NCI-H1092 treated with DMSO at 0.1 percent for 48 hours (cell line): ENCODE measurements at regions not wholly inside any gene's neighbourhood (a gene's known extent, or its start where the extent isn't known, plus 50 kb on each side); places are given as distances from the start of the nearest gene placed in this dataset.
"Not testable (repeated sequence)": the region's sequence is repeated elsewhere in the genome, so short reads cannot be mapped to it uniquely, and the experiment has no call there.

Experiments
- DNase-seq: peaks from one replicate; lab custom pipeline; 2025; lab: John Stamatoyannopoulos, UW

DNA sequence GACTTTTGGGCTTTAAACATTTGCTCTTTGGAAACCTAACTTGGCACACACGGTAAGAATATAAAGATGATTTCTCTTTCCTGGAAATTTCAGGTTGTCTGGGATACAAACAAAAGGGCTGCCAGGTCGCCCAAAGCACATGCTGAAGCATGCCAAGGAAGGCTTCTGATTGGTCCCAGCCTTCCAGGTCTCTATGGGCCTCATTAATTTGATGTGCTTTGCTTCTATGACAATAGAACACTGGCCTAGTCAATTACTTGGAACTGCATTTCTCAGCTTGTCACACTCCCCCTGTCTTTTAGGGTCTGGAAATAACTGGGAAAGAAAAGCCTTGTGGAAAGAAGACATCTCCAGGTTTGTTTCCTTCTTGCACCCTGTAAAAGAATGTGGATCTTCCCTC, 228.9 kb downstream of the ADCYAP1 start:
- no peak for DNase-seq

DNA sequence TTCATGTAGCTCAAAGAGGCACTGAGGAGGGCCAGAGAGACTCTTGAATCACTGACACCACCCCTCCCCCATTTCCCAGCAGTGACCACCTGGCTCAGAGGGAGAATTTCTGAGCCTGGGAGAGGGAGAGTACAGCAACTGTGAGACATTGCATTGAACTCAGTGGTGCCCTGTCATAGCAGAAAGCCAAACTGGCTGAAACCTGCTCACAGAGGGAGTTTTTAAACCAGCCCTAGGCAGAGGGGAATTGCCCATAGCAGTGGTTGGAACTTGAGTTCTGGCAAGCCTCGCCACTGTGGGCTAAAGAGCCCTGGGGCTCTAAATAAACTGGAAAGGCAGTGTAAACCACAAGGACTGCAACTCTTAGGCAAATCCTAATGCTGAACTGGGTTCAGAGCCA, 243.1 kb downstream of the ADCYAP1 start:
- DNase-seq, result no peak

GRCh38 chr18:1149709-1150108, 245.0 kb downstream of the ADCYAP1 start:
- DNase-seq, result no peak

DNA sequence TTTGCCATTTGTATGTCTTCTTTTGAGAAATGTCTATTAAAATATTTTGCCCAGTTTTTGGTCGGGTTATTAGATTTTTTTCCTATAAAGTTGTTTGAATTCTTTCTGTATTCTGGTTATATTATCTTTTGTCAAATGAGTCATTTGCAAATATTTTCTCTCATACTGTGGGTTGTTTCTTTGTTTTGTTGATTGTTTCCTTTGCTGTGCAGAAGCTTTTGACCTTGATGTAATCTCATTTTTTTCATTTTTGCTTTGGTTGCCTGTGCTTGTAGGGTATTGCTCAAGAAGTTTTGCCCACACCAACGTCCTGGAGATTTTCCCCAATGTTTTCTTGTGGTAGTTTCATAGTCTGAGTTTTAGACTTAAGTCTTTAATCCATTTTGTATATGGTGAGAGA, 245.7 kb downstream of the ADCYAP1 start:
- DNase-seq, result no peak

DNA sequence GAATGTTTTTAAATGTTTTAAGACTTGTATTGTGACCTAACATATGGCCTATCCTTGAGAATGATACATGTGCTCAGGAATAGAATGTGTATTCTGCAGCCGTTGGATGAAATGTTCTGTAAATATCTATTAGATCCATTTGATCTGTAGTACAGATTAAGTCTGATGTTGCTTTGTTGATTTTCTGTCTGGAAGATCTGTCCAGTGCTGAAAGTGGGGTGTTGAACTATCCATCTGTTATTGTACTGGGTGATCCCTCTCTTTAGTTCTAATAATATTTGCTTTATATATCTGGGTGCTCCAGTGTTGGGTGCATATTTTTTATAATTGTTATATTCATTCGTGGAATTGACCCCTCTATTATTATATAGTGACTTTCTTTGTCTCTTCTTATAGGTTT, 248.3 kb downstream of the ADCYAP1 start:
- DNase-seq, result not testable (repeated sequence)

- DNase-seq, result no peak
These were observed 268.9 kb downstream of the ADCYAP1 start for GRCh38 chr18:1173593-1173992.

- no peak for DNase-seq
These were observed 272.6 kb downstream of the ADCYAP1 start for GRCh38 chr18:1177232-1177631.

DNA sequence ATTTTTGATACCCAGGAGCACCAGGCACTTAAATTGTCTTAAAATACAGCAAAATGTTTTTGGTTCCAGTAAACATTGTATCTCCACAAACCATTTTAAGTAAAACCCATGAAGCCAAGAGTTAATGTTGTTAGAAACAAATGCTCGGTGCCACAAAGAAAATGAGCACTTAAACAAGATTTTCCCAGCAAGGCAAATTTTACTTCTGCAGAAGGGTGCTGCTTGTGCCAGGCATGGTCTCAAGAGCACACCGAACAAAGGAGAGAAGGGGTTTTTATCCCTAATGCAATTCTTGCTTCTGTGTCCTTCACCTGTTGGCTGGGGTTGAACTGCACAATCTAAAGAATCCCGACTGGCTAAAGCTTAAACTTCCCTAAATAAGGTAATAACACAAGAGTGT, 286.7 kb downstream of the ADCYAP1 start:
- DNase-seq, result no peak

GRCh38 chr18:1213126-1213525, 308.5 kb downstream of the ADCYAP1 start:
- no peak for DNase-seq

- no peak for DNase-seq
These were observed 318.2 kb downstream of the ADCYAP1 start for GRCh38 chr18:1222880-1223279.

- DNase-seq, result no peak
These were observed 322.4 kb downstream of the ADCYAP1 start for GRCh38 chr18:1227025-1227424.

- DNase-seq, result no peak
These were observed 325.0 kb downstream of the ADCYAP1 start for GRCh38 chr18:1229634-1230033.

DNA sequence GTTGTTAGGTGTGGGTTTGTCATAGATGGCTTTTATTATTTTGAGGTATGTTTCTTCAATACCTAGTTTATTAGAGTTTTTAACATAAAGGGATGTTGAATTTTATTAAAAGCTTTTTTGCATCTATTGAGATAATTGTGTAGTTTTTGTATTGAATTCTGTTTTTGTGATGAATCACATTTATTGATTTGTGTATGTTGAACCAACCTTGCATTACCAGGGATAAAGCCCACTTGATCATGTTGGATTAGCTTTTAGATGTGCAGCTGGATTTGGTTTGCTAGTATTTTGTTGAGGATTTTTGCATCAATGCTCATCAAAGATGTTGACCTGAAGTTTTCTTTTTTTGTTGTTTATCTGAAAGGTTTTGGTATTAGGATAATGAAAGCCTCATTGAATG, 328.2 kb downstream of the ADCYAP1 start:
- no peak for DNase-seq

DNA sequence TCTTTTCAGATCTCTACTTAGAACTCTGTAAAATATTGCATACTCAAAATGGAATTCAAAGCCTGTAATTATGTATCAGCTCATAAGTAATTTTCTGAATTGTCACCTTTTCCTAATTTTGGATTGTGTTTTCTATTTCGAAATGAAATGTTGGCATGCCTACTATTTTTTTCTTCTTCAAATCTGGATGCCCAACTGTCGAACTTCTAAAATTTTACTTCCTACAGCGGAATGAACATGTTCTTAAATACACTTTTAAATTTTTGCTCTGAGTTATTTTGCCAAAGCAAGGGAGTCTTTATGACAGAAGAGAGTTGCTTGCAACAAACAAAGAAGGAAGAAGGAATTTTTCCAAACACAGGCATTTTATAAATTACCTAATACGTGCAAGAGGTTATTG, 336.0 kb downstream of the ADCYAP1 start:
- no peak for DNase-seq

GRCh38 chr18:1244397-1245122, 339.9 kb downstream of the ADCYAP1 start:
- no peak for DNase-seq

DNA sequence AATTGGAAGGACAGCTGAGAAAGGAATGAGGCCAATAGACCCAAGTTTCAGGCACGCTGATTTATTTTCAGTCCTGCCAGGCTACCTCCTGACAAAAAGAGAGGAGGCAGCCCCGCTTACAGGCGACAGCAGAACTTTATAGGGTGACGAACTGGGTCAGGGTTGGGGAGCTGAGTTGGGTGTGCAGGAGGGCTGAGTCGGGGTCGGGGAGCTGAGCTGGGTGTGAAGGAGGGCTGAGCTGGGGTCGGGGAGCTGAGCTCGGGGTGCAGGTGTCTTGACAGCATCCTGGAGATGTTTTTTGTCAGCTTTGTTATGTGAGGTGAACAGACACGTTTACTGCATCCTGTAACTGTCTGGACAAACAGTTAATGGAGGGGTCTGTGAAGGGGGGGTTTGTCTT, 342.2 kb downstream of the ADCYAP1 start:
- DNase-seq, result no peak

- DNase-seq, result no peak
These were observed 347.9 kb downstream of the ADCYAP1 start for GRCh38 chr18:1252534-1252933.

DNA sequence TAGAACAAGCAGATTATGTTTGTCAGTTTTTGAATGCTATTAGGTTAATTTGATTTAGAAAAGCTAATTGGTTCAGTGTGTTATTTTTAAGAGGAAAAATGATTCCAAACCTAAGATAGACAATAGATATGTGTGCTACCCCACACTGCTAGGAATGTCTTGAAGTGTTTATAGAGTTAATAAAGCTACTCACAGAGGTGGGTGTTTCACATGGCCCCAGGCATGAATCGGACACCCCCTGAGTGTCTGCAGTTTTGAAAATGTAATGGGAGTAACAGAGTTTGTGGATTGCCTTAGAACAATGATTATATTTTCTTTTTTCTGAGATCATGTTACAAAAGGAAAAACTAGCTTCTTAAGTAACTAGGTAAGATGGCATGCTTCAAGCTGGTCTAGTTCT, 348.3 kb downstream of the ADCYAP1 start:
- DNase-seq, result no peak

DNA sequence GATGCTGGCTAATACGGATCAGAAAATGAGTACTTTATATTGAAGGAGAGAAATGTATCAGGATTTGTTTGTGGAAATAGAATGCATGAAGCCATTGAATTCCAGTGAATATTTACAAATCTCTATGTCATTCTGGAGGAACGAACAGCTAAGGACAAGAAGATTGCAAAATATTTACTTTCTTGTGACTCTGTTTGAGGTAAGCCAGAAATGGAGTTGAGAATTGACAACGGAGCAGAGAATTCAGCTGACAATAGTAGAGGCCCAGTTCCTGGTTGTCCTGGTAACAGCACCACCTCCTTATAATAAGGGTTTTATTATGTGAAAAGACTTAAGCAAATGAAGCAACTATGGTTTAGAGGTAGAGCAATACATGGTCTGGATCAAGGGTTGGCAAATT, 349.2 kb downstream of the ADCYAP1 start:
- no peak for DNase-seq

- DNase-seq, result no peak
These were observed 356.4 kb downstream of the ADCYAP1 start for GRCh38 chr18:1261054-1261453.

DNA sequence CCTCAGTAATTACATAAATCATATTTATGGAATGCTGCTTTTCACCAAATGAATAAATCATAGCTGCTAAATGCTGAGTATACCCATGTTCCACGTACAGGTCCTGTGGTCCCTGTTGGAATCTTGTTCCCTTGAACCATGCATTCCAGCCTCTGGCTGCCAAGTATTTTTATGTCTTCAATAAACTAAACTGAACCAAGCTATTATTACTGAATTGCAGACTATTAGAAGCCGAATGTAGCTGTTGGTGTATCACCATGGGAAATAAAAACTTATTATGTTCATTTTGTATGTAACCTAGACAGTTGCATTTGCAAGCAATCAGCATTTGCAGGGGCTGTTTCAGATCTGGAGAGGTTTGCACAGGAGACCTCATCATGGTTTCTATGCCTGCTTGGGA, 362.4 kb downstream of the ADCYAP1 start:
- no peak for DNase-seq

DNA sequence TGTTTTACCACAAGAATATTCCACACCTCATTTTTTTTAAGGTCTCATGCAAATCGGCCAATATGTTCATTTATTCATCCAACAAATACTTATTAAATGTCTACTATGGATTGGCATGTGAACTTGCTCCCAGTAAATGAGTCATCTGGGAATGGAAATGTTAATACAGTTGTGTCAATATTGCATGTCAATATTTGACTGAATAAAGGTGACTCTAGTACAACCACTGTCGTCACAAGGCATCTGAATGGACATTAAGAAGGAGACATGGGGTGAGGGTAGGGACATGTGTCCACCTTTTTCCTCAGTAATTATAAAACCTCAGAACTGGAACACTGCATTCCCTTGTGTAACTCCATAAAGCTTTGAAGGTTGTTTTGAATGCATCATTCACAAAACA, 365.4 kb downstream of the ADCYAP1 start:
- no peak for DNase-seq

GRCh38 chr18:1273469-1273868, 368.8 kb downstream of the ADCYAP1 start:
- DNase-seq, result no peak

DNA sequence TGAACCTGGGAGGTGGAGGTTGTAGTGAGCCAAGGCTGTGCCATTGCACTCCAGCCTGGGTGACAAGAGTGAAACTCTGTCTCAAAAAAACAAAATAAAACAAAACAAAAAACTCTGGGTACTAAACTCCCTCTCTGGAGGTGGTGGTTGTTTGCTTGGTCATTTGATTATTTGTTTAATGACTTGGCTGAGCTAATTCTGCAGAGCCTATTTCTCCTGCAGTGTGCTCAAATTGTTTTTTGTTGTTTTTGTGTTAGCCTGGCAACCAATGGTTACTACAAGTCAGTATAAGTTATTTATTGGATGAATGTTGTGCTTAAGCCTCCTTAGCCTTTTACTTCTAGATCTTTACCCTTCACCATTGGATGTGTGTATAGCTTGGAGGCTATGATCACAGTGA, 387.5 kb downstream of the ADCYAP1 start:
- no peak for DNase-seq

GRCh38 chr18:1294229-1294628, 389.6 kb downstream of the ADCYAP1 start:
- DNase-seq, result no peak
